ENCODE measurements at regions not wholly inside any gene's neighbourhood (a gene's known extent, or its start where the extent isn't known, plus 50 kb on each side); places are given as distances from the start of the nearest gene placed in this dataset.

DNA sequence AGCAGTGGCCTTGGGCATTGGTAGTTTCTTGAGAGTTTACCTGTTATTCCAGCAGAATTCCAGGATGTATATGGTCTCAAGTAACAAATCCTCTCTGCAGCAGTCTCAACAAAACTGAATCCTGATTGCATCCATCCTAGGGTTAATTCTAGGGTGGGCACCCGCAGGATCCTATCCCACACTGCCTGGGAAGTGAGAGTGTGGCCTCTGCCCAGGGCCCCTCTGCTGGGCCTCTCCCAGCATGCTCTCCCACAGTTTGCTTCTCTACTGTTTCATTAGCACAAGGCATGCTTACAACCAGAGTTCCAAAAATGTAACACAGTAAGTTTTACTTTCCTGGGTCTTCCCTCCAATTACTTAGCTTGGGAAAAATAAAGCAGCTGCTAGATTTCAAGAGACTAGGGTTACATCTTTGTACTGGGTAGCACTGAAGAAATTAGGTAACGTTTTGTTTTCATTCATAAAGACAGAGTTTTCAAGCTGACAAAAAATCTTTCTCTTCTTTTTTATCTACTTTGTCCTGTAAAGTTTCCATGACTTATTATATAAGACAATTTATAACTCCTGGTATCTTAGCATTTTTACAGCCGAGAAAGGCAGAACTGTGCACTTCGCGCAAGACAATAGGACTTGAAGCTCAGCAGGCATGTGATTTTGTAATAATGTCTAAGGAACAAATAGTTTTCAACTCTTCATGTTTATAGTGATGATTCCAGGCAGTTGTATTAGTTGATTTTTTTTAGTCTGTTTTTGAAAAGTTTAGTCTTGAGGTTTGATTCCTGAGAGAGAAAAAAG is 131.2 kb upstream of the PCDH18 start:
- H4K91ac ChIP-seq (ENCODE audit: low read depth, low read length, poor library complexity) = no peak overlapping the region
- no CpG with 5 or more reads among the region's 5 CpGs for WGBS, 2 donors (ENCODE audit: extremely low coverage in 2 of 2, insufficient read length in 2 of 2, insufficient replicate concordance in 1 of 2)
- H3K79me1 ChIP-seq (ENCODE audit: low read depth, low read length) = no peaks in the 10 kb centered on the region

DNA sequence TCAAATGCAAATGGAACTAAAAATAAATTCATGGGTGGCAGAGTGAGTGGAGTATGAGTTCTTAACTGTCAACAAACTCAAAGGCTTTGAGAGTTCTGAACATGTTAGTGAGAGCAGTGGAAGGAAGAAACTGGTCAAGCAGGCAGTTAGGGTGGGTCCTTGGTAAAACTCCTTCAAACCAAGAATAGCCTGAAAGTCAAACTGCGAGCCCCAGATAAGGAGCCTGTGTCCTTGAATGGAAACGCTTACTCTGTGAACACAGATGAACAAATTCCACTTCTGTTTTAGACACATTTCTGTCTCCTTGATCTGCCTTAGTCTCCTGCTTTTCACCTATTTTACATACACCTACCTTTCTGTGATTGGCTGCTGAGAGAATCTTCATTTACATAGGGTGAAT is 129.4 kb upstream of the PCDH18 start:
- no peak overlapping the region for H2BK5ac ChIP-seq (ENCODE audit: low read length)
- no peak overlapping the region for H2BK12ac ChIP-seq (ENCODE audit: low read length)
- no peak overlapping the region for H2BK120ac ChIP-seq (ENCODE audit: low read depth, low read length)
- H3K14ac ChIP-seq (ENCODE audit: low read length) = no peak overlapping the region
- H3K36me3 ChIP-seq (replicated peaks in 1 of 2; ENCODE audit: control insufficient read depth in 2 of 2, insufficient read depth in 2 of 2, low read length in 2 of 2) = no peaks in the 10 kb centered on the region
- H2AFZ ChIP-seq (ENCODE audit: low read length) = no peak overlapping the region
- no peak overlapping the region for H4K91ac ChIP-seq (ENCODE audit: low read depth, low read length, poor library complexity)
- no peak overlapping the region for H2BK15ac ChIP-seq (ENCODE audit: low read length)
- no peak overlapping the region for H3K4me3 ChIP-seq (ENCODE audit: low read length in 2 of 2)
- no peak overlapping the region for H2AK5ac ChIP-seq (ENCODE audit: low read depth, low read length)
- H3K23ac ChIP-seq (ENCODE audit: low read depth, low read length, poor library complexity) = no peak overlapping the region
- no CpG with 5 or more reads among the region's 2 CpGs for WGBS, 2 donors (ENCODE audit: extremely low coverage in 2 of 2, insufficient read length in 2 of 2, insufficient replicate concordance in 1 of 2)
- no peak overlapping the region for H4K8ac ChIP-seq (ENCODE audit: low read depth, low read length)
- H3K4me2 ChIP-seq (ENCODE audit: insufficient read depth, low read length, poor library complexity, severe bottlenecking) = no peak overlapping the region
- no peak overlapping the region for H3K27ac ChIP-seq (replicated peaks; ENCODE audit: low read length)
- no peaks in the 10 kb centered on the region for H3K27me3 ChIP-seq (ENCODE audit: control insufficient read depth in 3 of 3, insufficient read depth in 3 of 3, low read depth in 1 of 3, low read length in 3 of 3)
- H3K9ac ChIP-seq (ENCODE audit: low read depth, low read length, poor library complexity) = no peak overlapping the region
- peaks cover 0 to 14% of the 10 kb centered on the region in 2 donors for H3K9me3 ChIP-seq (replicated peaks in 1 of 2; ENCODE audit: control insufficient read depth in 2 of 2, insufficient read depth in 1 of 2, low read depth in 1 of 2, low read length in 2 of 2)
- no peak overlapping the region for H3K18ac ChIP-seq (ENCODE audit: low read length)
- H3K79me1 ChIP-seq (ENCODE audit: low read depth, low read length) = no peaks in the 10 kb centered on the region
- no peak for DNase-seq (ENCODE audit: low spot score)
- peaks cover 3 to 13% of the 10 kb centered on the region in 2 donors for H3K4me1 ChIP-seq (ENCODE audit: control insufficient read depth in 2 of 2, insufficient read depth in 1 of 2, low read depth in 1 of 2, low read length in 2 of 2)
- H3K4ac ChIP-seq (ENCODE audit: low read length) = no peak overlapping the region

More for the DNA sequence above, 131.2 kb upstream of the PCDH18 start:
- H4K8ac ChIP-seq (ENCODE audit: low read depth, low read length) = no peak overlapping the region
- no peak overlapping the region for H2BK5ac ChIP-seq (ENCODE audit: low read length)
- H3K18ac ChIP-seq (ENCODE audit: low read length) = no peak overlapping the region
- no peak overlapping the region for H2AK5ac ChIP-seq (ENCODE audit: low read depth, low read length)
- no peaks in the 10 kb centered on the region for H3K27me3 ChIP-seq (ENCODE audit: control insufficient read depth in 3 of 3, insufficient read depth in 3 of 3, low read depth in 1 of 3, low read length in 3 of 3)
- H2BK12ac ChIP-seq (ENCODE audit: low read length) = no peak overlapping the region
- no peak overlapping the region for H3K4ac ChIP-seq (ENCODE audit: low read length)
- H2AFZ ChIP-seq (ENCODE audit: low read length) = peak overlapping the region; percentile 81
- H3K27ac ChIP-seq (replicated peaks; ENCODE audit: low read length) = no peak overlapping the region
- H2BK120ac ChIP-seq (ENCODE audit: low read depth, low read length) = no peak overlapping the region
- no peak overlapping the region for H3K4me2 ChIP-seq (ENCODE audit: insufficient read depth, low read length, poor library complexity, severe bottlenecking)
- H3K4me1 ChIP-seq (ENCODE audit: control insufficient read depth in 2 of 2, insufficient read depth in 1 of 2, low read depth in 1 of 2, low read length in 2 of 2) = peaks cover 3 to 13% of the 10 kb centered on the region in 2 donors
- H3K9me3 ChIP-seq (replicated peaks in 1 of 2; ENCODE audit: control insufficient read depth in 2 of 2, insufficient read depth in 1 of 2, low read depth in 1 of 2, low read length in 2 of 2) = peaks cover 0 to 14% of the 10 kb centered on the region in 2 donors
- H3K9ac ChIP-seq (ENCODE audit: low read depth, low read length, poor library complexity) = no peak overlapping the region
- no peak overlapping the region for H3K14ac ChIP-seq (ENCODE audit: low read length)
- no peaks in the 10 kb centered on the region for H3K36me3 ChIP-seq (replicated peaks in 1 of 2; ENCODE audit: control insufficient read depth in 2 of 2, insufficient read depth in 2 of 2, low read length in 2 of 2)
- no peak overlapping the region for H3K23ac ChIP-seq (ENCODE audit: low read depth, low read length, poor library complexity)
- DNase-seq (ENCODE audit: low spot score) = no peak
- no peak overlapping the region for H2BK15ac ChIP-seq (ENCODE audit: low read length)
- no peak overlapping the region for H3K4me3 ChIP-seq (ENCODE audit: low read length in 2 of 2)

- Histone ChIP-seq H3K4me2 (ENCODE audit: insufficient read depth, low read length, poor library complexity, severe bottlenecking) (no peak overlapping the region), H3K23ac (ENCODE audit: low read depth, low read length, poor library complexity) (no peak overlapping the region), H3K9me3 (replicated peaks in 1 of 2; ENCODE audit: control insufficient read depth in 2 of 2, insufficient read depth in 1 of 2, low read depth in 1 of 2, low read length in 2 of 2) (peaks cover 0 to 14% of the 10 kb centered on the region in 2 donors), H3K4ac (ENCODE audit: low read length) (no peak overlapping the region), H2BK5ac (ENCODE audit: low read length) (no peak overlapping the region), H2AK5ac (ENCODE audit: low read depth, low read length) (no peak overlapping the region), H3K14ac (ENCODE audit: low read length) (no peak overlapping the region), H3K27ac (replicated peaks; ENCODE audit: low read length) (no peak overlapping the region), H2BK120ac (ENCODE audit: low read depth, low read length) (no peak overlapping the region), H3K4me1 (ENCODE audit: control insufficient read depth in 2 of 2, insufficient read depth in 1 of 2, low read depth in 1 of 2, low read length in 2 of 2) (peaks cover 3 to 15% of the 10 kb centered on the region in 2 donors), H4K91ac (ENCODE audit: low read depth, low read length, poor library complexity) (no peak overlapping the region), H4K8ac (ENCODE audit: low read depth, low read length) (no peak overlapping the region), H2BK15ac (ENCODE audit: low read length) (no peak overlapping the region), H3K79me1 (ENCODE audit: low read depth, low read length) (no peaks in the 10 kb centered on the region), H3K36me3 (replicated peaks in 1 of 2; ENCODE audit: control insufficient read depth in 2 of 2, insufficient read depth in 2 of 2, low read length in 2 of 2) (no peaks in the 10 kb centered on the region), H2AFZ (ENCODE audit: low read length) (peak overlapping the region; percentile 37), H3K18ac (ENCODE audit: low read length) (no peak overlapping the region), H3K27me3 (ENCODE audit: control insufficient read depth in 3 of 3, insufficient read depth in 3 of 3, low read depth in 1 of 3, low read length in 3 of 3) (no peaks in the 10 kb centered on the region), H3K4me3 (ENCODE audit: low read length in 2 of 2) (no peak overlapping the region), H3K9ac (ENCODE audit: low read depth, low read length, poor library complexity) (no peak overlapping the region), H2BK12ac (ENCODE audit: low read length) (no peak overlapping the region)
- no peak for DNase-seq (ENCODE audit: low spot score)
- WGBS, 2 donors (ENCODE audit: extremely low coverage in 2 of 2, insufficient read length in 2 of 2, insufficient replicate concordance in 1 of 2) = no CpG with 5 or more reads among the region's 4 CpGs
These were observed 127.9 kb upstream of the PCDH18 start for GRCh38 chr4:137660211-137660610.

GRCh38 chr4:137659431-137659830 is 127.1 kb upstream of the PCDH18 start:
- H3K9ac ChIP-seq (ENCODE audit: low read depth, low read length, poor library complexity) = no peak overlapping the region
- WGBS, 2 donors (ENCODE audit: extremely low coverage in 2 of 2, insufficient read length in 2 of 2, insufficient replicate concordance in 1 of 2) = no CpG with 5 or more reads among the region's 1 CpG

More at GRCh38 chr4:137659431-137659830, 127.1 kb upstream of the PCDH18 start:
- H3K27ac ChIP-seq (replicated peaks; ENCODE audit: low read length) = no peak overlapping the region
- H2BK15ac ChIP-seq (ENCODE audit: low read length) = no peak overlapping the region
- no peak overlapping the region for H2BK12ac ChIP-seq (ENCODE audit: low read length)
- H2BK5ac ChIP-seq (ENCODE audit: low read length) = no peak overlapping the region
- no peaks in the 10 kb centered on the region for H3K36me3 ChIP-seq (replicated peaks in 1 of 2; ENCODE audit: control insufficient read depth in 2 of 2, insufficient read depth in 2 of 2, low read length in 2 of 2)
- H3K18ac ChIP-seq (ENCODE audit: low read length) = no peak overlapping the region
- H3K23ac ChIP-seq (ENCODE audit: low read depth, low read length, poor library complexity) = no peak overlapping the region
- H3K9me3 ChIP-seq (replicated peaks in 1 of 2; ENCODE audit: control insufficient read depth in 2 of 2, insufficient read depth in 1 of 2, low read depth in 1 of 2, low read length in 2 of 2) = peaks cover 0 to 14% of the 10 kb centered on the region in 2 donors
- no peak for DNase-seq (ENCODE audit: low spot score)
- H3K27me3 ChIP-seq (ENCODE audit: control insufficient read depth in 3 of 3, insufficient read depth in 3 of 3, low read depth in 1 of 3, low read length in 3 of 3) = no peaks in the 10 kb centered on the region
- H3K4me1 ChIP-seq (ENCODE audit: control insufficient read depth in 2 of 2, insufficient read depth in 1 of 2, low read depth in 1 of 2, low read length in 2 of 2) = peaks cover 3 to 16% of the 10 kb centered on the region in 2 donors
- no peak overlapping the region for H3K4ac ChIP-seq (ENCODE audit: low read length)
- no peak overlapping the region for H3K4me3 ChIP-seq (ENCODE audit: low read length in 2 of 2)
- H3K79me1 ChIP-seq (ENCODE audit: low read depth, low read length) = no peaks in the 10 kb centered on the region
- H3K4me2 ChIP-seq (ENCODE audit: insufficient read depth, low read length, poor library complexity, severe bottlenecking) = no peak overlapping the region
- H3K14ac ChIP-seq (ENCODE audit: low read length) = no peak overlapping the region
- H4K91ac ChIP-seq (ENCODE audit: low read depth, low read length, poor library complexity) = no peak overlapping the region
- no peak overlapping the region for H4K8ac ChIP-seq (ENCODE audit: low read depth, low read length)
- H2AK5ac ChIP-seq (ENCODE audit: low read depth, low read length) = no peak overlapping the region
- no peak overlapping the region for H2BK120ac ChIP-seq (ENCODE audit: low read depth, low read length)
- no peak overlapping the region for H2AFZ ChIP-seq (ENCODE audit: low read length)

All from neuronal stem cell (in vitro differentiated cells).